ENCODE measurements at regions not wholly inside any gene's neighbourhood (a gene's known extent, or its start where the extent isn't known, plus 50 kb on each side); places are given as distances from the start of the nearest gene placed in this dataset.
"Not testable (repeated sequence)": the region's sequence is repeated elsewhere in the genome, so short reads cannot be mapped to it uniquely, and the experiment has no call there.

DNA sequence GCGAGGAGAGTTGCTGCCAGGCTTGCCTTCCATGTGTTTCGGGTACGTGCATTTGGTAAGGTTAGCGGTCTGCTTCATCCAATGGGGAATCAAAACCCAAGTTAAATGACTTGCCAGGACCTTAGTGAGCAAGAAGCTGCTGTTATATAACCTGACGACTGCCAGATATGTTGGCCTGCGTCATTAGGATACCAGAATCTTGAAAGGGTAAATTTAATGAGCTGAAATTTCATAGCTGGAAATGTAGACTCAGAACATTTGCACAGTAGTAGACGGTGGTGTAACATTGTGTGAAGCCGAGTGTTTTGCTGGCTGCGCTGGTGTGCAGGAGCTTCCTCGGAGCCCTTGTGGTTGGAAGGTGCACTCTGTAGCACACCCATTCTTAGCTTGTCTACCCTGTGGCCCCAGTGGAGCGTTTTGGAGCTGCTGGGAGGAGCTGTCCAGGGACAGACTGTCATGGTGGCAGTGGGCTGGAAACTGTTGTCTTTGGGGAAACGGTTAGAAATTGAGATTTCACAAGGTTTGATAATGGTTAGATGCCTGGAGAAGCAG lies 66.3 kb upstream of the CRYM start:
- TF ChIP-seq TAF1 (IDR thresholded peaks at IDR 0.05; ENCODE audit: borderline replicate concordance, low read depth, low read length); POLR2A (IDR thresholded peaks at IDR 0.05; ENCODE audit: low read depth, low read length); POLR2AphosphoS5 (IDR thresholded peaks at IDR 0.05; ENCODE audit: low read depth, low read length): not testable (repeated sequence)

Measured in GM12892 (cell line).